MM.1S (cell line): ENCODE measurements at regions not wholly inside any gene's neighbourhood (a gene's known extent, or its start where the extent isn't known, plus 50 kb on each side); places are given as distances from the start of the nearest gene placed in this dataset.

Experiments
- CTCF ChIP-seq: fragments of 300-600 bp; sonication (generic); IDR thresholded peaks from 2 replicates; pipeline ENCODE4 v1.5.1; 2016; ENCODE audit warnings: antibody characterized with exemption, low read length, mixed read lengths
- EZH2 ChIP-seq: fragments of 300-600 bp; sonication (generic); optimal IDR thresholded peaks from 2 replicates; pipeline ENCODE3; 2017; ENCODE audit warnings: low read depth, mild to moderate bottlenecking, antibody characterized with exemption, low read length, mixed read lengths

- TF ChIP-seq EZH2 (no peak), CTCF (no peak)
Measured at GRCh38 chr16:51849715-51850114, 697.2 kb downstream of the TOX3 start.
